Esophagus squamous epithelium (tissue), 4 donors: ENCODE measurements at regions not wholly inside any gene's neighbourhood (a gene's known extent, or its start where the extent isn't known, plus 50 kb on each side); places are given as distances from the start of the nearest gene placed in this dataset.

ENCODE experiments used
- CTCF ChIP-seq, 6 experiments: fragments of 450-650 bp in 4 of 6; fragments of 200-600 bp in 2 of 6; sonication (generic) in 2 of 6; IDR thresholded peaks; one replicate each; pipeline ENCODE4 v1.5.1; 2016 to 2019; ENCODE audit warnings: antibody characterized with exemption in 6 of 6, mild to moderate bottlenecking in 4 of 6, moderate library complexity in 4 of 6
- POLR2A ChIP-seq, 4 donors: fragments of 450-650 bp; IDR thresholded peaks; one replicate each; pipeline ENCODE4 v1.6.1; 2017; ENCODE audit warnings: antibody characterized with exemption in 4 of 4, mild to moderate bottlenecking in 4 of 4, moderate library complexity in 3 of 4

- TF ChIP-seq CTCF (IDR thresholded peaks at IDR 0.05), result no peak
- no peak for TF ChIP-seq POLR2A (IDR thresholded peaks at IDR 0.05)
Observed at GRCh38 chr10:113992471-113993011, 51.1 kb upstream of the ADRB1 start.
